GM12892 (cell line): ENCODE measurements at regions not wholly inside any gene's neighbourhood (a gene's known extent, or its start where the extent isn't known, plus 50 kb on each side); places are given as distances from the start of the nearest gene placed in this dataset.

Experiments used
- POLR2A ChIP-seq: IDR thresholded peaks from 2 replicates; pipeline ENCODE4 v1.6.1; 2011; ENCODE audit warnings: low read depth, low read length, control low read depth
- POLR2AphosphoS5 ChIP-seq: IDR thresholded peaks from 2 replicates; pipeline ENCODE4 v1.6.1; 2011; ENCODE audit warnings: low read depth, low read length, control low read depth

DNA sequence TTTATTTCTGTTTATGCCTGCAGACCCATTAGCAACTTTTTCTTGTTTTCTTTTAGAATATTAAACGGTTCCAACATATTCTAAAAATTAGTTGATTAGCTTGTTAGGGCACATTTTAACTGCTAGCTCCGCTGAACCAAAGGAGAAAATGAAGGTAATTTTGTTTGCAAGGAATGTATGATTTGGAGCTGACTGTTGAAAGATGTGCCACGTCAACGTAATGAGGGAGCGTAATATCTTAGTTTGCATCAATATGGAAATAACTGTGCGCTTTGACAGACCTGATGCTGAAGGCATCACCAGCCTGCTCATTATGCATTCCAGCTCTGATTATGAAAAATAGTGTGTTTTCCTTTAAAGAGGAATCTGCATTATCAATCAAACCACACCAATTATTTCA, 102.0 kb upstream of the CTBP2 start:
- no peak for TF ChIP-seq POLR2A
- no peak for TF ChIP-seq POLR2AphosphoS5
